AG10803 (cell line): ENCODE measurements at regions not wholly inside any gene's neighbourhood (a gene's known extent, or its start where the extent isn't known, plus 50 kb on each side); places are given as distances from the start of the nearest gene placed in this dataset.

ENCODE experiments used
- DNase-seq: peaks from one replicate; pipeline ENCODE4 v3.0.0; 2010; ENCODE audit warnings: low read depth
- H3K4me3 ChIP-seq: 2 replicates; pipeline ENCODE4 v1.5.1; 2011; ENCODE audit warnings: mild to moderate bottlenecking, low read length, control low read depth
- TF ChIP-seq, protein P1 (sequence below): conservative IDR thresholded peaks from 2 replicates; pipeline ENCODE4 v1.5.1; 2011; ENCODE audit warnings: mild to moderate bottlenecking, low read length, control low read depth, inconsistent platforms

DNA sequence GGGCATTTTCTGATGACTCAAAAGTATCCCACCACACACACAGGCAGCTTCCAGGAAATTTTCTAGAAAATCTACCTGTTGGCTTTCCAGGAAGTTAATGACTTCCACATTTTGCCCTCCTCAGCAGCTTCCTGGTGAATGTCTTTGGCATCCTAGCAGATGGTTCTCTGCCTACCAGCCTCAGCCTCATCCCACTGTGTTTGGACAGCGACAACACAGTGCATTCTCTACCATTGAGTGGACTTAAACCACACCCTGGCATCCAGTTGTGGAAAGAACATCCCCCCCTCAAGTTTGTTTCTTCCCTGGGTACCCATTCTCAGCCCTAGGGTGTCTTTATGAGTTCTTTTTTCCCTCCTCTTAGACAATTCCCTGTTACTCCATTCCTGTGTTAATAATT, 50.8 kb upstream of the GADL1 start:
- no peak overlapping the region for H3K4me3 ChIP-seq

GRCh38 chr3:30948426-30948825, 54.0 kb upstream of the GADL1 start:
- no peak for DNase-seq
- TF ChIP-seq, protein P1, sequence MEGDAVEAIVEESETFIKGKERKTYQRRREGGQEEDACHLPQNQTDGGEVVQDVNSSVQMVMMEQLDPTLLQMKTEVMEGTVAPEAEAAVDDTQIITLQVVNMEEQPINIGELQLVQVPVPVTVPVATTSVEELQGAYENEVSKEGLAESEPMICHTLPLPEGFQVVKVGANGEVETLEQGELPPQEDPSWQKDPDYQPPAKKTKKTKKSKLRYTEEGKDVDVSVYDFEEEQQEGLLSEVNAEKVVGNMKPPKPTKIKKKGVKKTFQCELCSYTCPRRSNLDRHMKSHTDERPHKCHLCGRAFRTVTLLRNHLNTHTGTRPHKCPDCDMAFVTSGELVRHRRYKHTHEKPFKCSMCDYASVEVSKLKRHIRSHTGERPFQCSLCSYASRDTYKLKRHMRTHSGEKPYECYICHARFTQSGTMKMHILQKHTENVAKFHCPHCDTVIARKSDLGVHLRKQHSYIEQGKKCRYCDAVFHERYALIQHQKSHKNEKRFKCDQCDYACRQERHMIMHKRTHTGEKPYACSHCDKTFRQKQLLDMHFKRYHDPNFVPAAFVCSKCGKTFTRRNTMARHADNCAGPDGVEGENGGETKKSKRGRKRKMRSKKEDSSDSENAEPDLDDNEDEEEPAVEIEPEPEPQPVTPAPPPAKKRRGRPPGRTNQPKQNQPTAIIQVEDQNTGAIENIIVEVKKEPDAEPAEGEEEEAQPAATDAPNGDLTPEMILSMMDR = no peak
- no peak overlapping the region for H3K4me3 ChIP-seq

More for the DNA sequence above, 50.8 kb upstream of the GADL1 start:
- TF ChIP-seq, protein P1 = no peak
- DNase-seq = peak; percentile 27

DNA sequence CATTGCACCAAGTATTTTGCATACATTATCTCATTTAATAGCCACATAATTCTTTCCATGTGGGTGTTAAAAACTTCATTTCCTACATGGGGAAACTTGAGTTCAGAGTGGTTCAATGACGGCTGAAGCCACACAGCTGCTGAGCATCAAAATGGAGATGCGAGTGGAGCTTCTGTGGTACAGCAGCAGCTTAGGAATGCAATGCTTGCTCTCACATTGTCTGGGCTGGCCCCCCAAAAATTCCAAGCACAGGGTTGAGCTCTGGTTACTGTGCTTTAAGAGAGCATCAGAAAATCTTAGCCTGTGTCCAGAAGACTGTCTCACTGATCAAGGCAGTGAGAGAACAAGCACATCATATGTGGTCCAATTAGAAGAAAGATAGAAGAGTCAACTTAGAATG, 57.4 kb upstream of the GADL1 start:
- H3K4me3 ChIP-seq = no peak overlapping the region
- TF ChIP-seq, protein P1 = no peak

GRCh38 chr3:30952786-30953185, 58.3 kb upstream of the GADL1 start:
- DNase-seq = peak; percentile 77
- TF ChIP-seq, protein P1 = no peak
- no peak overlapping the region for H3K4me3 ChIP-seq

More for the DNA sequence above, 57.4 kb upstream of the GADL1 start:
- DNase-seq = peak; percentile 58

GRCh38 chr3:30954426-30954825, 60.0 kb upstream of the GADL1 start:
- DNase-seq = no peak
- TF ChIP-seq, protein P1 = no peak
- H3K4me3 ChIP-seq = no peak overlapping the region

GRCh38 chr3:30962084-30962483, 67.6 kb upstream of the GADL1 start:
- no peak overlapping the region for H3K4me3 ChIP-seq
- DNase-seq = peak; percentile 3
- TF ChIP-seq, protein P1 = no peak

- H3K4me3 ChIP-seq = no peak overlapping the region
- TF ChIP-seq, protein P1 = no peak
- no peak for DNase-seq
Measured at GRCh38 chr3:30962493-30962892, 68.0 kb upstream of the GADL1 start.
